ENCODE measurements at regions not wholly inside any gene's neighbourhood (a gene's known extent, or its start where the extent isn't known, plus 50 kb on each side); places are given as distances from the start of the nearest gene placed in this dataset.
"Not testable (repeated sequence)": the region's sequence is repeated elsewhere in the genome, so short reads cannot be mapped to it uniquely, and the experiment has no call there.

- Histone ChIP-seq H3K27ac (no peak overlapping the region), H3K4me3 (no peak overlapping the region), H3K4me1 (no peaks in the 10 kb centered on the region), H3K27me3 (replicated peaks in 1 of 7) (peaks cover 0 to 16% (median 0%) of the 10 kb centered on the region in 7 donors), H3K9me3 (peaks cover 0 to 8% (median 0%) of the 10 kb centered on the region in 8 donors), H3K36me3 (no peaks in the 10 kb centered on the region)
- TF ChIP-seq POLR2A (IDR thresholded peaks at IDR 0.05) (no peak), CTCF (IDR thresholded peaks at IDR 0.05 in 8 of 11, conservative IDR thresholded peaks at IDR 0.05 in 3 of 11) (no peak), POLR2AphosphoS5 (IDR thresholded peaks at IDR 0.05) (no peak)
- no peak for DNase-seq
- WGBS, 5 donors: 85 to 88% (median 86%) methylated on average over 9 of the region's 9 CpGs
- intact Hi-C loops (cut with DNase I; ENCODE audit: low total_unique reads): no loop called here
These were observed 71.6 kb upstream of the CTBP2 start for GRCh38 chr10:125231813-125232475.

GRCh38 chr10:125231116-125231812, 70.9 kb upstream of the CTBP2 start:
- TF ChIP-seq POLR2A (IDR thresholded peaks at IDR 0.05) (no peak), CTCF (IDR thresholded peaks at IDR 0.05 in 8 of 11, conservative IDR thresholded peaks at IDR 0.05 in 3 of 11) (no peak), POLR2AphosphoS5 (IDR thresholded peaks at IDR 0.05) (no peak)
- WGBS, 5 donors: 87 to 92% (median 90%) methylated on average over 6 to 13 of the region's 13 CpGs
- DNase-seq: peak; percentile 54
- peaks cover 0 to 8% (median 0%) of the 10 kb centered on the region in 8 donors for H3K9me3 ChIP-seq
- H3K27me3 ChIP-seq (replicated peaks in 1 of 7): peaks cover 0 to 9% (median 0%) of the 10 kb centered on the region in 7 donors
- no peak overlapping the region for H3K27ac ChIP-seq
- intact Hi-C loops (cut with DNase I; ENCODE audit: low total_unique reads): no loop called here
- H3K4me3 ChIP-seq: no peak overlapping the region
- H3K36me3 ChIP-seq: no peaks in the 10 kb centered on the region
- no peaks in the 10 kb centered on the region for H3K4me1 ChIP-seq

GRCh38 chr10:125230251-125230650, 69.9 kb upstream of the CTBP2 start:
- TF ChIP-seq CTCF (IDR thresholded peaks at IDR 0.05 in 8 of 11, conservative IDR thresholded peaks at IDR 0.05 in 3 of 11) (no peak), POLR2AphosphoS5 (IDR thresholded peaks at IDR 0.05) (no peak), POLR2A (IDR thresholded peaks at IDR 0.05) (no peak)
- intact Hi-C loops (cut with DNase I; ENCODE audit: low total_unique reads): no loop called here
- Histone ChIP-seq H3K36me3 (no peaks in the 10 kb centered on the region), H3K4me1 (no peaks in the 10 kb centered on the region), H3K9me3 (peaks cover 0 to 8% (median 0%) of the 10 kb centered on the region in 8 donors), H3K27me3 (replicated peaks in 1 of 7) (peaks cover 0 to 7% (median 0%) of the 10 kb centered on the region in 7 donors), H3K4me3 (no peak overlapping the region), H3K27ac (no peak overlapping the region)
- 79 to 83% (median 82%) methylated on average over 2 of the region's 2 CpGs for WGBS, 5 donors
- no peak for DNase-seq

GRCh38 chr10:125228245-125228940, 68.0 kb upstream of the CTBP2 start:
- H3K27ac ChIP-seq; H3K9me3 ChIP-seq; DNase-seq; intact Hi-C loops (cut with DNase I; ENCODE audit: low total_unique reads); H3K4me1 ChIP-seq; H3K27me3 ChIP-seq (replicated peaks in 1 of 7); H3K36me3 ChIP-seq: not testable (repeated sequence)
- WGBS, 5 donors: 47 to 73% (median 61%) methylated on average over 28 to 36 of the region's 38 CpGs
- H3K4me3 ChIP-seq: peak overlapping the region in 1 of 8 donors; percentile 7
